ENCODE measurements at regions not wholly inside any gene's neighbourhood (a gene's known extent, or its start where the extent isn't known, plus 50 kb on each side); places are given as distances from the start of the nearest gene placed in this dataset.
A peak's percentile ranks its signal among the peaks of the same experiment; 100 is the strongest.

- CTCF ChIA-PET = no interaction called here
- ATAC-seq = no peak
Measured at GRCh38 chr5:176154821-176155220, 83.4 kb upstream of the SIMC1 start.

GRCh38 chr5:176155922-176156359 is 82.3 kb upstream of the SIMC1 start:
- Histone ChIP-seq H3K9me3 (ENCODE audit: low read length) (no peaks in the 10 kb centered on the region), H3F3A (ENCODE audit: low read length, unreplicated experiment) (no peaks in the 10 kb centered on the region), H3K4me3 (ENCODE audit: low read length) (peak overlapping the region; percentile 17; the same call in 1 of the 2 replicates), H3K4me2 (ENCODE audit: low read length) (peak overlapping the region; percentile 59), H3K79me2 (ENCODE audit: low read length) (no peaks in the 10 kb centered on the region), H3K4me1 (ENCODE audit: insufficient read depth, low read length) (peaks cover 30% of the 10 kb centered on the region), H3K9me2 (replicated peaks; ENCODE audit: low read length) (no peaks in the 10 kb centered on the region), H3K9ac (ENCODE audit: low read length) (no peak overlapping the region), H3K36me3 (ENCODE audit: low read depth, low read length) (no peaks in the 10 kb centered on the region), H3K27me3 (ENCODE audit: low read length) (no peaks in the 10 kb centered on the region), H3K27ac (ENCODE audit: low read length) (no peak overlapping the region), H4K20me1 (ENCODE audit: low read length) (no peaks in the 10 kb centered on the region), H2AFZ (ENCODE audit: low read length) (peak overlapping the region; percentile 53)
- BruUV-seq (replicated peaks) = no TSS peak
- TF ChIP-seq EZH2 (IDR thresholded peaks at IDR 0.05; ENCODE audit: low read length, unreplicated experiment) (no peak), CTCF (conservative IDR thresholded peaks at IDR 0.05; ENCODE audit: low read depth, low read length) (no peak), EZH2phosphoT487 (IDR thresholded peaks at IDR 0.05; ENCODE audit: borderline replicate concordance, low read length) (no peak)
- DNase-seq = peak; percentile 45
- intact Hi-C loops (cut with micrococcal nuclease) = no loop called here
- CTCF ChIA-PET = no interaction called here
- ATAC-seq = peak; percentile 78
- POLR2A ChIA-PET (ENCODE audit: unreplicated experiment) = no interaction called here

More at GRCh38 chr5:176154821-176155220, 83.4 kb upstream of the SIMC1 start:
- intact Hi-C loops (cut with micrococcal nuclease) = no loop called here
- DNase-seq = no peak
- no peak overlapping the region for H2AFZ ChIP-seq (ENCODE audit: low read length)
- H3K9ac ChIP-seq (ENCODE audit: low read length) = no peak overlapping the region
- H3K27ac ChIP-seq (ENCODE audit: low read length) = no peak overlapping the region
- H3F3A ChIP-seq (ENCODE audit: low read length, unreplicated experiment) = no peaks in the 10 kb centered on the region
- no peak overlapping the region for H3K4me3 ChIP-seq (ENCODE audit: low read length)
- peaks cover 30% of the 10 kb centered on the region for H3K4me1 ChIP-seq (ENCODE audit: insufficient read depth, low read length)
- H3K36me3 ChIP-seq (ENCODE audit: low read depth, low read length) = no peaks in the 10 kb centered on the region
- TF ChIP-seq CTCF (conservative IDR thresholded peaks at IDR 0.05; ENCODE audit: low read depth, low read length) (no peak), EZH2 (IDR thresholded peaks at IDR 0.05; ENCODE audit: low read length, unreplicated experiment) (no peak), EZH2phosphoT487 (IDR thresholded peaks at IDR 0.05; ENCODE audit: borderline replicate concordance, low read length) (no peak)
- no peaks in the 10 kb centered on the region for H3K9me2 ChIP-seq (replicated peaks; ENCODE audit: low read length)
- POLR2A ChIA-PET (ENCODE audit: unreplicated experiment) = no interaction called here
- H4K20me1 ChIP-seq (ENCODE audit: low read length) = no peaks in the 10 kb centered on the region
- no peak overlapping the region for H3K4me2 ChIP-seq (ENCODE audit: low read length)
- no peaks in the 10 kb centered on the region for H3K79me2 ChIP-seq (ENCODE audit: low read length)
- no peaks in the 10 kb centered on the region for H3K9me3 ChIP-seq (ENCODE audit: low read length)
- BruUV-seq (replicated peaks) = no TSS peak
- no peaks in the 10 kb centered on the region for H3K27me3 ChIP-seq (ENCODE audit: low read length)

- no peak overlapping the region for H2AFZ ChIP-seq (ENCODE audit: low read length)
- TF ChIP-seq CTCF (conservative IDR thresholded peaks at IDR 0.05; ENCODE audit: low read depth, low read length) (no peak), EZH2 (IDR thresholded peaks at IDR 0.05; ENCODE audit: low read length, unreplicated experiment) (no peak), EZH2phosphoT487 (IDR thresholded peaks at IDR 0.05; ENCODE audit: borderline replicate concordance, low read length) (no peak)
- ATAC-seq = peak; percentile 47
Measured at GRCh38 chr5:176157656-176158055, 80.6 kb upstream of the SIMC1 start.

More at GRCh38 chr5:176157656-176158055, 80.6 kb upstream of the SIMC1 start:
- H3K27me3 ChIP-seq (ENCODE audit: low read length) = no peaks in the 10 kb centered on the region
- no peak overlapping the region for H3K27ac ChIP-seq (ENCODE audit: low read length)
- H3F3A ChIP-seq (ENCODE audit: low read length, unreplicated experiment) = no peaks in the 10 kb centered on the region
- no peaks in the 10 kb centered on the region for H4K20me1 ChIP-seq (ENCODE audit: low read length)
- intact Hi-C loops (cut with micrococcal nuclease) = no loop called here
- no peaks in the 10 kb centered on the region for H3K9me2 ChIP-seq (replicated peaks; ENCODE audit: low read length)
- H3K4me1 ChIP-seq (ENCODE audit: insufficient read depth, low read length) = peaks cover 24% of the 10 kb centered on the region
- no peak overlapping the region for H3K9ac ChIP-seq (ENCODE audit: low read length)
- H3K79me2 ChIP-seq (ENCODE audit: low read length) = no peaks in the 10 kb centered on the region
- H3K4me3 ChIP-seq (ENCODE audit: low read length) = no peak overlapping the region
- BruUV-seq (replicated peaks) = no TSS peak
- CTCF ChIA-PET = no interaction called here
- peak overlapping the region; percentile 50 for H3K4me2 ChIP-seq (ENCODE audit: low read length)
- no peaks in the 10 kb centered on the region for H3K9me3 ChIP-seq (ENCODE audit: low read length)
- POLR2A ChIA-PET (ENCODE audit: unreplicated experiment) = no interaction called here
- H3K36me3 ChIP-seq (ENCODE audit: low read depth, low read length) = no peaks in the 10 kb centered on the region
- peak; percentile 78 for DNase-seq

Data from PC-3 (cell line).